ENCODE measurements at regions not wholly inside any gene's neighbourhood (a gene's known extent, or its start where the extent isn't known, plus 50 kb on each side); places are given as distances from the start of the nearest gene placed in this dataset.
"Not testable (repeated sequence)": the region's sequence is repeated elsewhere in the genome, so short reads cannot be mapped to it uniquely, and the experiment has no call there.

GRCh38 chr20:12130781-12131180 lies 213.1 kb downstream of the BTBD3 start:
- DNase-seq, result no peak

GRCh38 chr20:12133553-12133952 lies 215.9 kb downstream of the BTBD3 start:
- DNase-seq, result no peak

- DNase-seq, result not testable (repeated sequence)
Observed at GRCh38 chr20:12145951-12146350, 228.3 kb downstream of the BTBD3 start.

- DNase-seq, result no peak
Observed at GRCh38 chr20:12152996-12153395, 235.3 kb downstream of the BTBD3 start.

- DNase-seq, result no peak
Observed at GRCh38 chr20:12153628-12154027, 235.9 kb downstream of the BTBD3 start.

GRCh38 chr20:12156252-12156651 lies 238.6 kb downstream of the BTBD3 start:
- DNase-seq, result no peak

- DNase-seq, result no peak
Observed at GRCh38 chr20:12159261-12159660, 241.6 kb downstream of the BTBD3 start.

GRCh38 chr20:12161734-12162133 lies 244.0 kb downstream of the BTBD3 start:
- no peak for DNase-seq

GRCh38 chr20:12166053-12166717 lies 248.5 kb downstream of the BTBD3 start:
- DNase-seq, result no peak

GRCh38 chr20:12170406-12170805 lies 252.7 kb downstream of the BTBD3 start:
- no peak for DNase-seq

GRCh38 chr20:12171923-12172524 lies 254.3 kb downstream of the BTBD3 start:
- DNase-seq, result no peak

- DNase-seq, result no peak
Observed at GRCh38 chr20:12173347-12174012, 255.8 kb downstream of the BTBD3 start.

- DNase-seq, result no peak
Observed at GRCh38 chr20:12175538-12175937, 257.8 kb downstream of the BTBD3 start.

GRCh38 chr20:12177657-12178293 lies 260.1 kb downstream of the BTBD3 start:
- DNase-seq, result no peak

- DNase-seq, result no peak
Observed at GRCh38 chr20:12179692-12180091, 262.0 kb downstream of the BTBD3 start.

- DNase-seq, result no peak
Observed at GRCh38 chr20:12180107-12180661, 262.5 kb downstream of the BTBD3 start.

- no peak for DNase-seq
Observed at GRCh38 chr20:12198281-12198680, 280.6 kb downstream of the BTBD3 start.

GRCh38 chr20:12199703-12200102 lies 282.0 kb downstream of the BTBD3 start:
- no peak for DNase-seq

GRCh38 chr20:12201289-12201991 lies 283.7 kb downstream of the BTBD3 start:
- DNase-seq, result no peak

- DNase-seq, result no peak
Observed at GRCh38 chr20:12203399-12203798, 285.7 kb downstream of the BTBD3 start.

- DNase-seq, result no peak
Observed at GRCh38 chr20:12203981-12204380, 286.3 kb downstream of the BTBD3 start.

GRCh38 chr20:12207875-12208274 lies 290.2 kb downstream of the BTBD3 start:
- DNase-seq, result no peak

- DNase-seq, result no peak
Observed at GRCh38 chr20:12210591-12210990, 292.9 kb downstream of the BTBD3 start.
